ENCODE measurements at regions not wholly inside any gene's neighbourhood (a gene's known extent, or its start where the extent isn't known, plus 50 kb on each side); places are given as distances from the start of the nearest gene placed in this dataset.

DNA sequence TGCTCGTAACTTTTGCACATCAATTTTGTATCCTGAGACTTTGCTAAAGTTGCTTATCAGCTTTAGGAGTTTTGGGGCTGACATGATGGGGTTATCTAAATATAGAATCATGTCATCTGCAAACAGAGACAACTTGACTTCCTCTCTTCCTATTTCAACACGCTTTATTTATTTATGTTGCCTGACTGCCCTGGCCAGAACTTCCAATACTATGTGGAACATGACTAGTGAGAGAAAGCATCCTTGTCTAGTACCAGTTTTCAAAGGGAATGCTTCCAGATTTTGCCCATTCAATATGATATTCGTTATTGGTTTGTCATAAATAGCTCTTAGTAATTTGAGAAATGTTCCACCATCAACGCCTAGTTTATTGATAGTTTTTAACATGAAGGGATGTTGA is 65.4 kb upstream of the CDH12 start:
- H3K4me3 ChIP-seq (ENCODE audit: insufficient read depth, low read depth, low read length) = no peak overlapping the region
- no peak for DNase-seq
- no peaks in the 10 kb centered on the region for H3K27me3 ChIP-seq (ENCODE audit: control insufficient read depth, insufficient read depth, low read length)
- H3K36me3 ChIP-seq (replicated peaks; ENCODE audit: control insufficient read depth, insufficient read depth, low read length) = no peaks in the 10 kb centered on the region

DNA sequence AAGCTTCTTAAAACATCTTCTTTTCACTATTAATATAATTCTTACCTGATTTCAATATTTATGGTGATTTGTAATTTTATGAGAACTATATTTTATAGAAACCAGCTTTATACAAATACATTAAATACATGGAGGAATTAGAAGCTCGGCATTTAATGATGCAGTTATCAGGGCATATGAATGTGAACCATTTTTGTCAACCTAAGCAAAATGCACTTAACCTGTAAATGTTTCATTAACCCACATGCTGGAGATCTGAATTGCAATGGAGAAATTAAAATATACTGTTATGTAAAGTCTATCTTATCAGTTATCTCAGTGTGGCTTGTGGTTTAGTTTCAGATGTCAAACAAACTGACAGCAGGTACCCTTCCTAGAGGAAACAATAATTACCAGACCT is 63.2 kb upstream of the CDH12 start:
- Histone ChIP-seq H3K36me3 (replicated peaks; ENCODE audit: control insufficient read depth, insufficient read depth, low read length) (no peaks in the 10 kb centered on the region), H3K27me3 (ENCODE audit: control insufficient read depth, insufficient read depth, low read length) (no peaks in the 10 kb centered on the region), H3K4me3 (ENCODE audit: insufficient read depth, low read depth, low read length) (no peak overlapping the region)
- DNase-seq = no peak

DNA sequence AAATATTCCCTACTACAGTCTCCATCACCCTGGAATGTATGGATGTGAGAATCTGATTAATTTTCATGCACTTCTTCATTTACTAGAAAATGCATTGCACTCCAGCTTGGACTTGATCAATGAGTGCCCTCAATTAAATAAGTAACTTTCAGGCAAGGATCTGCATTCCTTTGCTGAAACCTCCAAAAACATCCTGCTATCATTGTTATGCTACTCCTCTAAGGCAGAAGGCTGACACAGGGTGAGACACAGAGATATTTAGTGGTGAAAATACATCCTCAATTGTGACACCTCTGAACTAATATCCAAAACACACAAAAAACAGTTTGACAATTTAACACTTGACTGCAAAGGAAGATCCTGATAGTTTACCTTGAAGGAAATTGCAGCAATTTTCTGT is 57.9 kb upstream of the CDH12 start:
- Histone ChIP-seq H3K4me3 (ENCODE audit: insufficient read depth, low read depth, low read length) (no peak overlapping the region), H3K27me3 (ENCODE audit: control insufficient read depth, insufficient read depth, low read length) (no peaks in the 10 kb centered on the region), H3K36me3 (replicated peaks; ENCODE audit: control insufficient read depth, insufficient read depth, low read length) (no peaks in the 10 kb centered on the region)
- no peak for DNase-seq

DNA sequence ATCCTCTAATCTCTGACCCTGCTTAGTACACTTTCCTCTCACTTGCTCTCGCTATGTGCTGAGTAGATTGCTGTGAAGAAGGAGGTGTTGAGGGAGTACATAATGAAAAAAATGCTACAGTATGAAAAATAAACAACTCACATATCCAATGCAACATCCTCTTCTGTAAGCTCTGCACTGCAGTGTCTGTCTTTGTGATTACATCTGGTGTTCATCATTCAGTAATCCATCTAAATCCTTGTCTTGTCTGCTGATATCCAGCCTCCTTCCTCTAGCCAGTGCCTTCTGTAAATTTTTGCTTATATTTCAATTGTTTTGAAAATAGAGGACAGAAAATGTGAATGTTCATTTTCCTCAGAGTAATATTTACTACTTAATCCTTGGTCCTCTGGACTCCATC is 57.4 kb upstream of the CDH12 start:
- no peaks in the 10 kb centered on the region for H3K36me3 ChIP-seq (replicated peaks; ENCODE audit: control insufficient read depth, insufficient read depth, low read length)
- no peak overlapping the region for H3K4me3 ChIP-seq (ENCODE audit: insufficient read depth, low read depth, low read length)
- no peak for DNase-seq
- no peaks in the 10 kb centered on the region for H3K27me3 ChIP-seq (ENCODE audit: control insufficient read depth, insufficient read depth, low read length)

DNA sequence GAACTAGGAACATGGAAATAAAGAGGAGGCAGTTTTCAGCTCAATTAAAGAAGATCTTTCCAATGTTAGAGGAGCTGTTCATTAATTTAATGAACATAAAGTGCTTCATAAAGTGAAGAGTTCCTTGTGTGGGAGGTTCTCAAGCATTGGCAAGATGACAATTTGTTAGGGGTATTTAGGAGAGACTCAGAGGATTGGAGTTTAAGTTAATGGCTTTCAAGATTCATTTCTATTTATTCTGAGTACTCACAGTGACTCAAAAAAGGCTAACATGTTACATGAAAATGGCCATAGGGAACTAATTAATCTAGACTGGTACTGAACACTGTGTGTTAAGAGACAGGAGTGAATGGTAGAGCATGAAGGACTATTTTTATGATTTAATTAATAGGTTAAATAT is 55.4 kb upstream of the CDH12 start:
- no peaks in the 10 kb centered on the region for H3K36me3 ChIP-seq (replicated peaks; ENCODE audit: control insufficient read depth, insufficient read depth, low read length)
- no peak for DNase-seq

DNA sequence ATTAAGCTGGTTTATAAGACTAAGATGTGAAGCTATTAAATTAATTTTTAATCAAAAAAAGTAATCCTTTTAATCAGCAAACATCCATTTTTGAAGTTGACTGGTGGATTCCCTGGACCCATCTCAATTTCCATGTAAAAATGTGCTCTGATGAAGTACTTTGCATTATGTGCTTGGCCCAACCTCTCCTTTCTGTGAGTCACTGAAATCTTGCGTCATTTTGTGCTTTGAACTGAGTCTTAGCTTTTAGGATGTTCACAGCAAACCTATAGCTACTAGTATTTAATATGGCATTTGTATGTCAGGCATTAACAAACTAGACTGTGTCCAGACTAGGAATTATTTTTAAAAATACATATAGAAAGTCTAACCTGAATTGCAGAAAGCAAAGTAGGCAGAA is 55.0 kb upstream of the CDH12 start:
- Histone ChIP-seq H3K27me3 (ENCODE audit: control insufficient read depth, insufficient read depth, low read length) (no peaks in the 10 kb centered on the region), H3K36me3 (replicated peaks; ENCODE audit: control insufficient read depth, insufficient read depth, low read length) (no peaks in the 10 kb centered on the region), H3K4me3 (ENCODE audit: insufficient read depth, low read depth, low read length) (no peak overlapping the region)
- DNase-seq = no peak

More for the DNA sequence above, 55.4 kb upstream of the CDH12 start:
- Histone ChIP-seq H3K27me3 (ENCODE audit: control insufficient read depth, insufficient read depth, low read length) (no peaks in the 10 kb centered on the region), H3K4me3 (ENCODE audit: insufficient read depth, low read depth, low read length) (no peak overlapping the region)

All from H7 (cell line).